Thyroid gland (tissue), 4 donors: ENCODE measurements at regions not wholly inside any gene's neighbourhood (a gene's known extent, or its start where the extent isn't known, plus 50 kb on each side); places are given as distances from the start of the nearest gene placed in this dataset.

Experiments
- CTCF ChIP-seq, 6 experiments: fragments of 200-600 bp in 3 of 6; fragments of 450-650 bp in 3 of 6; sonication (generic) in 3 of 6; IDR thresholded peaks; one replicate each; pipeline ENCODE4 v1.5.1; 2016 to 2019; ENCODE audit warnings: antibody characterized with exemption in 6 of 6, mild to moderate bottlenecking in 2 of 6, inconsistent platforms in 1 of 6, moderate library complexity in 1 of 6
- POLR2A ChIP-seq, 2 donors: fragments of 450-650 bp; IDR thresholded peaks; one replicate each; pipeline ENCODE4 v1.6.1; 2017; ENCODE audit warnings: antibody characterized with exemption in 2 of 2, mild to moderate bottlenecking in 2 of 2, moderate library complexity in 1 of 2

DNA sequence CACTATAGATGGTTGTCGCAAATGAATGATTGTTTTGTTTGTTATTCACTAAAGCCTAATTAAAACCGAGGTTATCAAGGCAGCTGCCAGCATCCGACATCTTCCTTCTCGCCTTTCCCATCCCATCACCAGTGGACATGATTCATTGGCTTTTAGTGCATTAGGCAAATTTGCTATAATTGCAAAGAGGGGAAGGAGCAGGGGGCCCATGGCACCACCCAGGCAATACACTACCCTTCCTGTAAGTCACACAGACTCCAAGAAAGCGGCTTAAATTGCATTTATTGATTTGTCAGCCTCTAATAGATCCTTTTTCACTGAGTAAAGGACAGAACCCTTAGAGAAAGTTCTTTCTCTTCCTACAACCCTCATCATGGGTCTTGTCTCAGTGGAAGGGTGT, 169.2 kb upstream of the NCAM1 start:
- TF ChIP-seq CTCF (IDR thresholded peaks at IDR 0.05), result no peak
- no peak for TF ChIP-seq POLR2A (IDR thresholded peaks at IDR 0.05)
